ENCODE measurements at regions not wholly inside any gene's neighbourhood (a gene's known extent, or its start where the extent isn't known, plus 50 kb on each side); places are given as distances from the start of the nearest gene placed in this dataset.

GRCh38 chr16:5649762-5650743, 552.5 kb upstream of the EEF2KMT start:
- H3K9me2 ChIP-seq (replicated peaks; ENCODE audit: control insufficient read depth, low read length) = no peaks in the 10 kb centered on the region
- no peaks in the 10 kb centered on the region for H3F3A ChIP-seq (ENCODE audit: control insufficient read depth, insufficient read depth)
- no peak overlapping the region for H3K4me2 ChIP-seq (ENCODE audit: low read length)
- TF ChIP-seq CTCF (IDR thresholded peaks at IDR 0.05; ENCODE audit: low read depth, low read length, poor library complexity, severe bottlenecking) (no peak), EZH2phosphoT487 (IDR thresholded peaks at IDR 0.05; ENCODE audit: borderline replicate concordance, low read length) (no peak)
- no peaks in the 10 kb centered on the region for H3K27me3 ChIP-seq (ENCODE audit: control insufficient read depth, low read length)
- no peaks in the 10 kb centered on the region for H3K36me3 ChIP-seq (ENCODE audit: control insufficient read depth, low read length)
- H4K20me1 ChIP-seq (ENCODE audit: control insufficient read depth, insufficient read depth, low read depth, low read length) = no peaks in the 10 kb centered on the region
- no peaks in the 10 kb centered on the region for H3K4me1 ChIP-seq (ENCODE audit: control insufficient read depth, low read length)
- no peak overlapping the region for H3K4me3 ChIP-seq (ENCODE audit: low read length)
- H3K9me3 ChIP-seq (ENCODE audit: control insufficient read depth, insufficient read depth, low read length) = no peaks in the 10 kb centered on the region
- no peak overlapping the region for H3K27ac ChIP-seq (ENCODE audit: low read depth, low read length)
- no peaks in the 10 kb centered on the region for H3K79me2 ChIP-seq (ENCODE audit: control insufficient read depth, low read length)

- H3K9me2 ChIP-seq (replicated peaks; ENCODE audit: control insufficient read depth, low read length) = no peaks in the 10 kb centered on the region
- no peaks in the 10 kb centered on the region for H3F3A ChIP-seq (ENCODE audit: control insufficient read depth, insufficient read depth)
- H3K4me1 ChIP-seq (ENCODE audit: control insufficient read depth, low read length) = no peaks in the 10 kb centered on the region
- H4K20me1 ChIP-seq (ENCODE audit: control insufficient read depth, insufficient read depth, low read depth, low read length) = no peaks in the 10 kb centered on the region
- H3K27me3 ChIP-seq (ENCODE audit: control insufficient read depth, low read length) = no peaks in the 10 kb centered on the region
- no peak for TF ChIP-seq CTCF (IDR thresholded peaks at IDR 0.05; ENCODE audit: low read depth, low read length, poor library complexity, severe bottlenecking)
- no peak for TF ChIP-seq EZH2phosphoT487 (IDR thresholded peaks at IDR 0.05; ENCODE audit: borderline replicate concordance, low read length)
- no peak overlapping the region for H3K4me2 ChIP-seq (ENCODE audit: low read length)
- no peak overlapping the region for H3K27ac ChIP-seq (ENCODE audit: low read depth, low read length)
- no peaks in the 10 kb centered on the region for H3K36me3 ChIP-seq (ENCODE audit: control insufficient read depth, low read length)
- no peaks in the 10 kb centered on the region for H3K79me2 ChIP-seq (ENCODE audit: control insufficient read depth, low read length)
- H3K9me3 ChIP-seq (ENCODE audit: control insufficient read depth, insufficient read depth, low read length) = no peaks in the 10 kb centered on the region
- H3K4me3 ChIP-seq (ENCODE audit: low read length) = no peak overlapping the region
These were observed 549.5 kb upstream of the EEF2KMT start for GRCh38 chr16:5647051-5647450.

GRCh38 chr16:5643855-5644531, 546.4 kb upstream of the EEF2KMT start:
- H4K20me1 ChIP-seq (ENCODE audit: control insufficient read depth, insufficient read depth, low read depth, low read length) = no peaks in the 10 kb centered on the region
- TF ChIP-seq CTCF (IDR thresholded peaks at IDR 0.05; ENCODE audit: low read depth, low read length, poor library complexity, severe bottlenecking) = no peak
- TF ChIP-seq EZH2phosphoT487 (IDR thresholded peaks at IDR 0.05; ENCODE audit: borderline replicate concordance, low read length) = no peak
- H3K27ac ChIP-seq (ENCODE audit: low read depth, low read length) = no peak overlapping the region
- no peaks in the 10 kb centered on the region for H3F3A ChIP-seq (ENCODE audit: control insufficient read depth, insufficient read depth)
- no peak overlapping the region for H3K4me2 ChIP-seq (ENCODE audit: low read length)
- H3K9me2 ChIP-seq (replicated peaks; ENCODE audit: control insufficient read depth, low read length) = no peaks in the 10 kb centered on the region
- H3K79me2 ChIP-seq (ENCODE audit: control insufficient read depth, low read length) = no peaks in the 10 kb centered on the region
- no peak overlapping the region for H3K4me3 ChIP-seq (ENCODE audit: low read length)
- no peaks in the 10 kb centered on the region for H3K4me1 ChIP-seq (ENCODE audit: control insufficient read depth, low read length)
- no peaks in the 10 kb centered on the region for H3K36me3 ChIP-seq (ENCODE audit: control insufficient read depth, low read length)
- peaks cover 10% of the 10 kb centered on the region; the same call in 1 of the 2 replicates for H3K9me3 ChIP-seq (ENCODE audit: control insufficient read depth, insufficient read depth, low read length)
- no peaks in the 10 kb centered on the region for H3K27me3 ChIP-seq (ENCODE audit: control insufficient read depth, low read length)
